ENCODE measurements at regions not wholly inside any gene's neighbourhood (a gene's known extent, or its start where the extent isn't known, plus 50 kb on each side); places are given as distances from the start of the nearest gene placed in this dataset.

- DNase-seq: no peak
Observed at GRCh38 chr20:4511776-4512175, 174.5 kb upstream of the PRNP start.

DNA sequence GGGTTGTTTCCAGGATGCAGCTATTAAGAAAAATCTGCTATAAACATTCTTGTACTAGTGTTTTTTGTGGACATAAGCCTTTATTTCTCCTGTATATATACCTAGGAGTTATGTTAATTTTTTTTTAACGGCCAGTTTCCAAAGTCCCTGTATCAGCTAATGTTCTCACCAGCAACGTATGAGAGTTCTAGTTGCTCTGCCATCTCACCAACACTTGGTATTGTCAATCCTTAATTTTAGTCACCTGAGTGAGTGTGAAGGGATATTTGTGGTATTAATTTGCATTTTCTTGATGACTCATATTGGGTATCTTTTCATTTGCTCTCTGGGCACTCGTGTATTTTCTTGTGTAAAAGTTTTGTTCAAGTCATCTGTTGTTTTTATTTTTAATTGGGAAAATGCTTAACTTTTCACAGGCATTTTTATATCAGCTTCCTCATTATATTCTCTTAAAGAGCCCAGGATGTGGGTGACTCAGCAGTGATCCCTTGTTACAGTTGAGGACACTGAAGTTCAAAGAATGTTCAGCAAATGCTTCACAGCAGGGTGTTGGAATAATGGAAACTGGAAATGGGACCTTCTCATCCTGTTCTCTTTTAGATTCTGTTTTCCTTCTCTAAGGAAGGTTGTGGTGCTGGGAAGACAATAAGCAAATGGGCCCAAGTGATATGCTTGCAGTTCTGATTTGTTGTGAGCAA, 176.3 kb upstream of the PRNP start:
- DNase-seq: no peak

DNA sequence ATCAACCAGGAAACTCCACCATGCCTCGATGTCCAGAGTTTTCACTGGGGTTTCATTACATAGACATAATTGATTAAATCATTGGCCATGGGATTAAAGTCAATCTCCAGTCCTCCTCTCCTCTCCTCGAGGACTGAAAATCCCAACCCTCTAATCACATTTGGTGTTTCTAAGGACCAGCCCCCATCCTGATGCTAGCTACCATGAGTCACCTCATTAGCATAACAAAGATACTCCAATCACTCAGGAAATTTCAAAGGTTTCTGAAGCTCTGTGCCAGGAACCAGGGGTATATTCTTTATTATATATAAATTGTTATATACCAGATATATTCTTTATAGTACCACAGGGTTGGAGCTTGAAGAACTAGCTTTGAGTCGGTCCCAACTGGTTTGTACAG, 177.5 kb upstream of the PRNP start:
- DNase-seq: no peak

DNA sequence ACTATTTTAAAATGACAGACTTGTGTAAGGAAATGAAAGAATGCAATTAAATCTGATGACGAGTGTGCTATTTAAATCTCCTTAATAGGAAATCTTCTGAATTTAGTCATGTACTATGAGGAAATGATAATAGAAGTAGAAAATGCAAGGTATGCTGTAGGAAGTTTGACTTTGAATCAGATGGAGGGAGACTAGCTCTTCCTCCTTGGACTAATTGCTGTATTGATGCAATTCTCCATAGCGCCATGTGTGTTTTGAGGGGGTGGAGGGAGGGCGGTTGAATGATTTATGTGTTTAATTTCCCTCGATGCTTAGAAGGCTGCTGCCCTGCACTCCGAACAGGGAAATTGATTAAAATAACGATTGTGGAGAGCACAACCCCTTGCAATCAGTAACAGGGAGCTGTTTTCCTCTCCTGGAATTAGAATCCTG, 179.0 kb upstream of the PRNP start:
- no peak for DNase-seq

DNA sequence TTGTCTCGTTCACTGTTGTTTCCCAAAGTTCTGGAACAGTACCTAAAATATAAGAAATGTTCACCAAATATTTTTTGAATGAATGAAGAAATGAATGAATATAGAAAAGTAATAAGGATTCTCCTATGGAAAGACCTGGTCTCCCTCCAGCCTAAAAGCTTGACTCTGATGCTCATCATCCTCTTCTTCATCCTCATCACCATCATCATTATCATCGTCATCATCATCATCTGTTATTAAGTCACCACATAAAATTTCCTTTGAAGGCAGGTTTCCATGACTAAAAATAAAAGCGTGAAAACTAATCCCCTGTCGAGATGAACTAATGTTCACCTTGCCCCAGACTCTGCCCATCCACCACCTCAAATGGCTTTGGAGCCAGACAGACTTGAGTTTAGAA, 181.4 kb upstream of the PRNP start:
- DNase-seq: no peak

- DNase-seq: no peak
Observed at GRCh38 chr20:4502756-4503155, 183.5 kb upstream of the PRNP start.

DNA sequence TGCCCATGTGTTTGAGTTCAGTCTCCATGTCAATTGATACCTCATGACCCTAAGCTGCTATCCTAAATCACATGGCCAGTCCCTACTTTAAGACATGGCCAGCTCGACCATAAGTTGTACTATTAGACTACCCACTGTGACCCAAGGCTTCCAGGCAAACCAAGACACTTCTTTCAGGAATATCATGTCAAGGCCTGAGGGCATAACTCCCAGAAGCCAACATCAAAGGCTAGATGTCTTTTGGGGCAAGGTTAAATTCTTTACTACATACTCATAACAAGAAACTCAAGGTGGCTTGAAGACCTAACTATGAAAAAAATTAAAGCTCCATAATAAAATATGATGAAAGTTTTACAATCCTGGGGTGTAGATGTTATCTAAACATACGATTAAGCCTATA, 192.9 kb upstream of the PRNP start:
- no peak for DNase-seq

GRCh38 chr20:4491643-4492042, 194.6 kb upstream of the PRNP start:
- no peak for DNase-seq

- no peak for DNase-seq
Observed at GRCh38 chr20:4490606-4491280, 195.5 kb upstream of the PRNP start.

DNA sequence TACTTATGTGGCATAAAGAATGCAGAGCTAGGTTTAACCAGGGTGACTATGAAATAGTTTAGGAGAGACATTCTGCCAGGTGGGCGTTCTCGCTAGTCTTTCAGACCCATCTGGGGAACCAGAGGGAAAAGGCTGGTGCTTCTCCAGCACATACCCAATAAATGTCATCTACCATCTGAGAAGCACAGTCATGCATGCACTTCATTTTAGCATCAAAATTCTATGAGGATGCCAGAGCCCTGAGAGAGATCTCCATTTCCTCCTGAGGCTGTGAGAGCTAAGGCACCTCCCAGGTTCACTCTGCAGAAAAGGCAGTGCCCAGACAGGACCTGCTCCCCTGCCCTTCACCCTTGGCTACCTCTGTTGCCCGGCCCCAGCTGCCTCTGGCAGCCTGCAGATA, 196.2 kb upstream of the PRNP start:
- no peak for DNase-seq

DNA sequence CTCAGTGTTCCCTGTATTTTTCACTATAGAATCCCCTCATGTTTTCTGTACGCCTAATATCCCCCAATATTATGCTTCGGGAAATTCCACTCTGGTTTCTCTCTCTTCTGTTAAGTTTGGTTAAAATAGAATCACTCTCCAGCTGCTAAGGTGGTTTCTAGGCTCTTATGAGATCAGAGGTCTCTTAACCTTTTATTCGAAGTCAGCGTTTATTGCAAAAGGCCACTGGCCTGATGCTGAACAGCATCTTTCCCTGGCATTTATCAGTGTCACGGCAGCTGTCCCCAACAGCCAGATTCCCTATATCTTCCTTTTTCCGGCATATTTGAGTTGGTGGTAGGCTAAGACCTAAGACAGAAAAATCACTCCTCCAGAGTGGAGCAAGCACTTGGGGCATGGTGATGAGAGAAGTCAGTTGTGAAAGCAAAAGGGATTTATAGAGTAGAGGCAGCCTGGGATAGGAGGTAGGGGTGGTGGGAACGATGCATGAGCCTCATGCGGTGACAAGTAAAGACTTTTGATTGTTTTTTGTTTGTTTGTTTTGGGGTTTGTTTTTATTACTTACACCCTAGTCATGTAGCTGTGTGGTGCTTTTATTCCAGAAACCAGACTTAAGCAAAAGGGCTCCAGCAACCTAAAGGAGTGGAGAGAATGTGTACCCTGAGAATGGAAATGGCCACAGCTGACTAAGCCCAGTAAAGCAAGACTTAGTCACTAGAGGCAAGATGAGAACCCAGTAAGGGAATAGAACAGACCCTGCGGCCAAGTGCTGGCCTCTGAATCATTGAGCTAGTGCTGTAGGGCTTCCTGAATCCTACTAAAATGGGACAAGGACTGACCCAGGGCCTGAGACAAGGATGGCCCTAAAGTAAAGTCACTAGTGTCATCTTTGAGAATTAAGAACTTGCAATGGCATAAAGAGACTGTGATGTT, 197.6 kb upstream of the PRNP start:
- no peak for DNase-seq

GRCh38 chr20:4484379-4484997, 201.8 kb upstream of the PRNP start:
- DNase-seq: no peak

GRCh38 chr20:4483961-4484360, 202.3 kb upstream of the PRNP start:
- no peak for DNase-seq

DNA sequence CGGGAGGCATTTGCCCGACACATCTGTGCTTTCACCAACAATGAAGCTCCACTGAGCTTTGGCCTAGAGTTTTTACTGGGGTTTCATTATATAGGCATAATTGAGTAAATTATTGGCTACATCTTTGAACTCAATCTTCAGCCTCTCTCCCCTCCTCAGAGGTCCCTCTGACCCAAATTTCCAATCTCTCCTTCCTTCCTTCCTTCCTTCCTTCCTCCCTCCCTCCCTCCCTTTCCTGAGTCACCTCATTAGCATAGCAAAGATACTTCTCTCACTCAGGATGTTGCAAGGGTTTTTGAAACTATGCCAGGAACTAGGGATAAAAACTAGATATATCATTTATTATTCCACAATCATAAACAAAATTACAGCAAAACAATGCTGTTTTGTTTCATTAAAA, 202.8 kb upstream of the PRNP start:
- no peak for DNase-seq

DNA sequence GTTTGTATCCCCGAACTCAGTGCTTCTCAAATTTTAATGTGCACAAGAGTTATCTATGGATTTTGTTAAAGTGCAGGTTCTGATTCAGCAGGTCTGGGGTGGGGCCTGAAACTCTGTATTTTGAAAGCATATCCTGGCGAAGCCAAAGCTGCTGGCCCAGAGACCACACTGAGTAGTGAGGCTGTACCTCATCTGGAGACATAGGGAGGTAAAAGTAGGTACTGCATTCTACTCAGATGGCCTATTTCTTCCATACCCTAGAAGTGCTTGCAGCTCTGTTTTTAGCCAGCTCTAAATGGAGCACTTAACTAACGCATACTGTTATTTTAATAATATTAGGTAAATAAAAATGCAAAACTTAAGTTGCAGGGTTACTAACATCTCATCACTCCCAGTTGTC, 206.2 kb upstream of the PRNP start:
- DNase-seq: no peak

DNA sequence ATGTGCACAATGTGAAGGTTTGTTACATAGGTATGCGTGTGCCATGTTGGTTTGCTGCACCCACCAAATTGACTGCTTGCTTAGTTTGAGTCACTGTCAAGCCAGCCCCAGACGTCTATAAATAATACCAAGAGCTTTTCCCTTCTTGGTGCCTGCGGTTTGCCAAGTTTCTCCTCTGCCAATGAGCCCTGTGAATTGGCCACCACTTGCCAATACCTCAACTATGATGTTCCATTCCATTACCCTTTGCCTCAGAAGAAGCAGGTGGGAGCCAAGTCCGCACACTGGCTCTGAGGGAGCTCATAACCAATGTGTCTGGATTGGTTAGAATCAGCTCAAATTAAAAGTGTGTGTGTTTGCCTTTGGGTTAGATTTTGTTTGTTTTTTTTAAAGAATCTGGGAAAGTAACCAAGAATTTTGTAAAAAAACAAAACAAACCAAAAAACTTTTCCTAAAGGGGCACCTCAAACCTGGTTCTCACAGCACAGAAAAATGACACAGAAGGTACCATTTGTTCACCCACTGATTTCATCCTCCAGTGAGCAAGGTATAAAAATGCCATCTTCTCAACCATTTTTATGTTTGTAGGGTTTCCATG, 209.3 kb upstream of the PRNP start:
- DNase-seq: no peak

DNA sequence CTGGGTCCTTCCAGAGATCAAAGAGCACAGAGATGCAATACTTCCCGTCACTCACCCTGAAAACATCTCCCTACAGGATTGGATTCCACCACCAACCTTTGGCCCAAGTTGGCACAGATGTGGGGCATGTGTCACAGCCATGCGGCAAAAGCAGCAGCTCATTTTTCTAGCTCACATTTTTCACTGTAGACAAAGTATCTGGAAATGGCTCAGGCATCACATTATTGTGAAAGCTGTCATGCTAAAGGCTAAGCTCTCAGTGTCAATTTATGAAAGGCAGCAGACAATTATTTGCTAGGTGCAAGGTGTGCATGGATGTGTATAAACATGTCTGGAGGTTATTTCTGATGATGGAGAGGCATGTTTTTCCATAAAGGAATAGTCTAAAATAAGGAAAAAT, 213.3 kb upstream of the PRNP start:
- DNase-seq: no peak

GRCh38 chr20:4471221-4471620, 215.0 kb upstream of the PRNP start:
- DNase-seq: no peak

DNA sequence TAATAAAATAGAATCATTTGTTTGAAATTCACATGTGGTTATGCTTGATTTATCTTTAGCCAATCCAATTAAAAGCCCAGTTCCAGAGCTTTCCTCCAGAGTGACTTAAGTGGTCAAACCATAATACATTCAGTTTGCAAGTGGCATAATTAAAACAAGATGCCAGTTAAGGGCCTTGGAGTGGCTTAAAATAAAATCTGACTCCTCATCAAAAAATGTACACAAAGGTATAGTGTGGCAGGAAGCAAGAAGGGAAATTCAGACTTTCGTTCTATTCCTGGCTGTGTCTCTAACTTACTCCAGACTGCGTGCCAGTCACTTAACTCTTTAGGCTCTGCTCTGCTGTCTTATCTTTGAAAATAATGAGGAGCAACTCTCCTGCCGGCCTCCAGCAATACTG, 215.9 kb upstream of the PRNP start:
- no peak for DNase-seq

GRCh38 chr20:4469910-4470309, 216.3 kb upstream of the PRNP start:
- no peak for DNase-seq

GRCh38 chr20:4468114-4468513, 218.1 kb upstream of the PRNP start:
- DNase-seq: no peak

DNA sequence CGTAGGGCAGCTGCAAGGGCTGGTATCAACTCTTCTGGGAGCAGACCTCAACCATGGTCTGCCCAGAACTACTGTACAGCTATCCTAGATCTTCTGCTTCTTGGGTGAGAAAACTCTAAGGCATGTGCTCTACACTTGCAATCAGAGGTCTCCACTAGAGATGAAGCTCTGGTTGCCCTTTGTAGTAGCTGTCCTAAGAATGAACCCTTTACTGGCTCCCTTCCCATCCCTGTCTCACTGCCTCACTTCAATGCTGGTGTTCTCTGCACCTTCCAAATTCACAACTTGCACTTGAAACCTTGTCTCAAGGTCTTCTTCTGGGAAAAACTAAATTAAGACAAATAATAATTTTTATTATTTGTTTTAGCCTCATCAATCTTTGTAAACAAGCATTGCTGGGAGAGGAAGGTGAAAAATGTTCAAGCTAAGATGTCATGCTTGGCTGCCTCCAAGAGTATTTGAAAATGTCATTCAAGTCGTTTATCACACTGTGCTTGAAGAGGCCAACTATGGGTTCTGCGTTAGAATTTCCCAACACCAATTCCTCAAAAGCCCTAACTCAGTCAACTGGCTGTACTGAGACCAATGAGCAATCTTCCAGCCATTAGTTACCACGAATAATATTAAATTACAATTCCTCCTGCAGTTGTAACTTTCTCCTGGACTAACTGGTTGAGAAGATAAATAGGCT, 216.9 kb upstream of the ADRA1D start:
- DNase-seq: no peak

Measured in T-helper 9 cell (primary cell).